GM21515 (cell line): ENCODE measurements at regions not wholly inside any gene's neighbourhood (a gene's known extent, or its start where the extent isn't known, plus 50 kb on each side); places are given as distances from the start of the nearest gene placed in this dataset.

Source experiments
- ATAC-seq: cut with Tn5 transposase; IDR thresholded peaks from one replicate; pipeline ENCODE4 v1.9.1; 2021; ENCODE audit not compliant: unreplicated experiment

DNA sequence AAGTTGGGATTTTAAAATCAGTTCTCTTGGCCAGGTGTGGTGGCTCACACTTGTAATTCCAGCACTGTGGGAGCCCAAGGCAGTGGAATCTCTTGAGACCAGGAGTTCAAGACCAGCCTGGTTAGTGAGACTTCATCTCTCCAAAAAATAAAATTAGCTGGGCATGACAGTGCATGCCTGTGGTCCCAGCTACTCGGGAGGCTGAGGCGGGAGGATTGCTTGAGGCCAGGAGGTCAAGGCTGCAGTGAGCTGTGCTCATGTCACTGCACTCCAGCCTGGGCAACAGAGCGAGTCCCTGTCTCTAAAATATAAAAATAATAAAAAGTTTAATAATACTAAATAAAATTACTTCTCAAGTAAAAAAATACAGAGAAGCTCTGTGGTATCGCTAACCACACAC, 77.5 kb downstream of the FOXA2 start:
- ATAC-seq = no peak

DNA sequence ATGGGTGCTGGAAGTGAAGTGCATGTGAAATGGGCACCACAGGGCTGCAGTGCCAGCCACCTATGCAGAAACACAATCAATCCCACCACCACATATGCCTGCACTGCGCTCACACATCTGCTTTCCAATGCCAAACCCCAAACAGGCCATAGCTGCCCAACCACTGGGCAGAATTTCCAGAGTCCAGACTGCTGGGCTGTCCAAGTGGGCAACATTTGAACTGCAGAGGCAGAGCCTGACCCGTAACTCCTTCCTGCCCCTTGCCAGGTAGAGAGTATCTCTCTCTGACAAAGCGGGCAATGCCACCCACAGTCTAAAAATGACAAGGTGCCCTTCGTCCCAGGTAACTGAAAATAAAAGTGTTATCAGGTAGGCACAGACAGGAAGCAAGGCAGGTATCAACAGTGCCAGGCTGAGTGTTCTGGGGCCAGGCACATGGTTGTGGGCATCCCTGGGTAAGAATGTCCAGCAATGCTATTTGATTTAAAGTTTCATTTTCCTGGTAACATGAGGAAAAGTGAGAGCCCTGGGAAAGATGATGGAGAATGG, 79.5 kb downstream of the FOXA2 start:
- no peak for ATAC-seq

DNA sequence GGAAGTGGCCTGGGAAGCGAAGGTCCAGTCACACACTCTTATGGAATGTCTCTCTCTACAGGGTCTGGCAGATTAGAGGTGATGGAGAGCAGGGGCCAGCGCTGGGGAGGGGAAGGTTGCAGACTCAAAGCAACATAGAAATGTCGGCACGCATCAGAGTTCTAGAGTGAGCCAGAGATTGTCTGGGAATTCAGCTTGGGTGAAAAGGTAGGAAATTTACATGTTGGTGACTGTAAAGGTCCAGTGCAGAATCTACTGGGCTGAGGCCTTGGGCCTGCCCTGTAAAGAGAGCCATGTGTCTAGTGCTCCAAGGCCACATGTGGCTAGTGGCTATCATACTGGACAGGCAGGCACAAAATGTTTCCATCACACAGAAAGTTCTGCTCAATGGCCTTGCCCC, 80.8 kb downstream of the FOXA2 start:
- ATAC-seq = no peak

DNA sequence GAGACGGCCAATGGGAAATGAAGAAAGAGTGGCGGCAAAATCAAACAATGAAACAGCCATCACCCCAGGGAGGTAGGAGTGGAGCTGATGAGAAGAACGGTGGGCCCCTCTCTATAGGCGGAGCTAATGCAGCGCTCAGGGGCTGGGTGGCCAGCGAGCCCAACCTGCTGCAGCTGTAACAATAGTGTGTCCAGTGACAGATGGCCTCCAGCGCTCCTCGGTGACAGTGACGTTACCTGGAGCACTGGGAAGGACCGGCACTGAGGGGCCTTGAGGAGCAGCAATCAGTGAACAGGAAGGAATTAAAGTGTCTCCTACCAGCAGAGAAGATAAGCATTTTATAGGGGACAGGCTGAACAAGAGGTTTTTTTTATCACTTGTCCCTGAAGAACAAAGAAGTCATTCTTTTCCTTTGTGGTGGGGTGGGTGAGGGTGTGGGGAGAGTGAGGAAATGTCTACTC, 81.6 kb downstream of the FOXA2 start:
- ATAC-seq = no peak

- ATAC-seq = no peak
These were observed 82.6 kb downstream of the FOXA2 start for GRCh38 chr20:22501566-22502344.

DNA sequence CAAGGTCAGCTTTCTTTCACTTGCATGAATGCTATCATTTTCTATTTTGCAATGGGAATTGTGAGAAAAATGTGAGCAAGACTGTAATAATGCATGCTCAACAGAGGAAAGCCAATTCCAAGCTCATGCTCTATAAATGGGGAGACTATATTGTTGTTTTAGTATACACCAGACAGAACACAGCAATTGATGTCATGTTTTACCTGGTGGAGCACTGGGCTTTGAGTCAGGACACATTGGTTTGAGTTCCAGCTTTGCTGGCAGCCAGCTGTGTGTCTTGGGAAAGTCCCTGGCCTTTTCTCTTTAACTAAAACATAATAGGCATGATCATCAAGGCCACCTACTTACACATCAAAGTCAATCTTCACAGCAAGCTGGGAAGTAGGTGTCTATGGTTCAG, 83.3 kb downstream of the FOXA2 start:
- no peak for ATAC-seq

DNA sequence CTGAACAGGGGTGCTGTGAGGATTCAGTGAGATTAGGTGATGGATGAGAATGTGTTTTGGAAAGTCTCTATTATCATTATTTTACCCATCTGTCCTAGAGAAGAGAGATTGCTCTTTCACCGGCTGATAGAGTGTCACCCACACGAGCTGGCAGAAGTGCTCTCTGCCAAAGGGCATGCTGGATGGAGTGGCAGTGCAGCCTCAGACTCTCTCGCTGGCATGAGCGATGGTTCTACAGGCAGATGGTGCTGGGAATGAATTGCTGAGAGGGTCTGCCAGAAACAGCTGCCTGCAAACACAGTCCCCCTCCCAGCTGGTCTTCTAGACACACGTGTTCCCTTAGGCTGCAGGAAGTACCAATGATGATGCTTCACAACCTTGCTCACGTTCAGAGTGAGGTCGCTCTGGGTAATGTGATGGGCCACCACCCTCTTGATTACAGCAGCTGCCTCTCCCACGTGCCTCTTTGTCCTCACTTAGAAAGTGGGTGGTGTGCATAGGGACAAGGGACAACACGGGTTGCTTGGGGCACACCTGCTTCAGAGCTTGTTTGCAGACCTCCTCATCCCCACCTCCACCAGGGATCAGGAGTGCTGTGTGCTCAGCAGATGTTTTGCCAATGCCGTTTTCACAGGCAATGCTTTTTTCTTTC, 84.7 kb downstream of the FOXA2 start:
- ATAC-seq = no peak

DNA sequence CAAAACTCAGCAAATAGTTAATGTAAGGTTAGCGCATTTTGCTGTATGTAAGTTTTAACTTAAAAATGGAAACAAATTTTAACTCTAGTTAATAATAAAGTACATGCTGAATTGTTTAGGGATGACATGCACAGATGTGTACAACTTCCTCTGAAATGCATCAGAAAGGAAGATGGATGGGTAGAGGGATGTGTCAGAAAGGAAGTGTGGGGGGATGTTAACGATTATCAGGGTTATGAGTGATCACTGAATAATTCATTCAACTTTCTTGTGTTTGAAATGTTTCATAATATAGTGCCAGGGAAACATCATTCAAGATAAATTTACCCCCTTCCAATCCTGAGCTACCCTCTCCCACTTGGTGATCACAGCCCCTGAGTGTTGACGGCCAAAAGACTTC, 87.6 kb downstream of the FOXA2 start:
- ATAC-seq = no peak

DNA sequence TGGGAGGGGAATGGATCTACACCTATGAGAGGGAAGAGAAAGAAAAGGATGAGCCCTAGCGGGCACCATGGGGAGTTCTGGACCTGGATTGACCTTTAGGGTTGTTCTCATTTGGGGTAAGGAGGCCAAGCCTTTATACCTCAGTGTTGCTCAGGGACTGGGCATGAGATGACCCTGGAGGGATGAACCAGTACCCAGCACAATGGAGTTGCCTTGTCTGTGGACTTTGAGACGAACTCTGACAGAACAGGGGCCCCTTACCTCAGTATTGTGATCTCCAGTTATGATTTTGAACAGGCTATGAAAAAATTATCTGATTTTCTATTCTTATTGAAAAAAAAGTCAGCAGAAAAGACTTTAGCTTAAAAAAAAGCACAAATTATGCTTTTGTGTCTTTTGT, 88.6 kb downstream of the FOXA2 start:
- ATAC-seq = no peak

DNA sequence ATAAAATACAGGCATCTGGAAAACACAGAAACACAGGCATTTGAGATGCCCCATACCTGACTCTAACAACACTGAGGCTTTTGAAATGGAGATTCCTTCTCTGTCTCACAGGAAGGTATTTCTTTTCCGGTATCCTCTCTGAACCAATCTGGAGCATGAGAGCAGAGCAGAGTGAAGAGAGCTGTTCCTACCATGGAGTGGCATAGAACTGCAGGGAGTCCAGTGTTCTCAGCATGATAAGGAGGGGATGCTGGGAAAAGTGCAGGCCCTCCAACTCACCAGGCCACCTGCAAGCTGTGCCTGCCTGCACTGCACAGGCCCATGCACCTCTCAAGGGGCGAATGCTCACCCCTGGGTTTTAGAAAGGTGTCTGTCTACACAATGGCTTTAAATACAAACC, 89.2 kb downstream of the FOXA2 start:
- ATAC-seq = no peak

GRCh38 chr20:22492497-22492896, 91.9 kb downstream of the FOXA2 start:
- ATAC-seq = no peak

GRCh38 chr20:22491194-22491505, 93.2 kb downstream of the FOXA2 start:
- ATAC-seq = no peak

- no peak for ATAC-seq
These were observed 93.8 kb downstream of the FOXA2 start for GRCh38 chr20:22490287-22491193.

- no peak for ATAC-seq
These were observed 94.6 kb downstream of the FOXA2 start for GRCh38 chr20:22489626-22490286.

DNA sequence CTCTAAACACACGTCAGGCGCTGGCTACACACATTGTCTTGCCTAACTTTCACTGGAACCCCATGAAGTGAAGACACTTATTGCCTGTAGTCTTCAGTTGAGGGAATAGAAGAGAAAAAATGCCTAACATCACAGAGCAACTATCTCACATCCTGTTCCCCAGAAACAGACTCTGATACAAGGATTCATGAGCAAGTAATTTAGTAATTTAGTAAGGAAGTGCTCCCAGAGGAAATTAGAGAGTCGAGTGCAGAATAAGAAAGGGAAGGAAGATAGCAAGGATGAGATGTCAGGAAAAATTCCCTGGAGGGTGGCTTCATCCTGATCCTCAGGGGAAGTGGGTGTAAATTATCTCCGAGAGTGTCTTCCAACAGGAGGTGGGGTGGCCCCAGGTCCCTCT, 104.0 kb downstream of the FOXA2 start:
- ATAC-seq = no peak

GRCh38 chr20:22475662-22476061, 108.7 kb downstream of the FOXA2 start:
- no peak for ATAC-seq

DNA sequence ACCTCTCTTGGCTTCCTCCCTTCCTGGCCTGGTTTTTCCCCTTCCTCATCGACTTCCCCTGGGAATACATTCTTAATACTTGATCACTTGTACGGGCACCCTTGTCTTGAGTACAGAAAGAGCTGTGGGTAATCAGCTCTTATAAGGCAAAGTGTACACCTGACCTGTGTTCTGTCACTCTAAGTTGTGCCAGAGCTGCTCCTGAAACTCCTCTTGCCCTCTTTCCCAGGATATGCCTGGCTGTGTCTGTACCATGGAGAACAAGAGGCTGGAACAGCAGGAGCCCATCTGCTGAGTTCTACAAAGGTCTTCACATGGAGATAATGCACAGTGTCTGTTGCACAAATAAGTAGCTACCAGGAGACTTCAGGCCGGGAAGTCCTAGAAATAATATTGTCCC, 110.1 kb downstream of the FOXA2 start:
- no peak for ATAC-seq

DNA sequence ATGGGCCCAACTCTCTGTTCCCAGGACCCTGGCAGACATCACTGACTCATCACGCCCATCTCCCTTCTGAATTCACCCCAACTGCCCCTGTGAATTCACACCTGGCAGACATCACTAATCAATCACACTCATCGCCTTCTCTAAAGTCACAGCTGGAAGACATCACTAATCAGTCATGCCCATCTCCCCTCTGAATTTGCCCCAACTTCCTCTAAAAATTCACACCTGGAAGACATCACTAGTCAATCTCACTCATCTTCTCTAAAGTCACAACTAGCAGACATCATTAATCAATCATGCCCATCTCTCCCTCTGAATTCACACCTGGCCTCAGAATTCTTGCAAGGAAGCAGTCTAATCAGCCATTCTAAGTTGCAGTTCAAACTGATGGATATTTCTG, 111.1 kb downstream of the FOXA2 start:
- no peak for ATAC-seq

DNA sequence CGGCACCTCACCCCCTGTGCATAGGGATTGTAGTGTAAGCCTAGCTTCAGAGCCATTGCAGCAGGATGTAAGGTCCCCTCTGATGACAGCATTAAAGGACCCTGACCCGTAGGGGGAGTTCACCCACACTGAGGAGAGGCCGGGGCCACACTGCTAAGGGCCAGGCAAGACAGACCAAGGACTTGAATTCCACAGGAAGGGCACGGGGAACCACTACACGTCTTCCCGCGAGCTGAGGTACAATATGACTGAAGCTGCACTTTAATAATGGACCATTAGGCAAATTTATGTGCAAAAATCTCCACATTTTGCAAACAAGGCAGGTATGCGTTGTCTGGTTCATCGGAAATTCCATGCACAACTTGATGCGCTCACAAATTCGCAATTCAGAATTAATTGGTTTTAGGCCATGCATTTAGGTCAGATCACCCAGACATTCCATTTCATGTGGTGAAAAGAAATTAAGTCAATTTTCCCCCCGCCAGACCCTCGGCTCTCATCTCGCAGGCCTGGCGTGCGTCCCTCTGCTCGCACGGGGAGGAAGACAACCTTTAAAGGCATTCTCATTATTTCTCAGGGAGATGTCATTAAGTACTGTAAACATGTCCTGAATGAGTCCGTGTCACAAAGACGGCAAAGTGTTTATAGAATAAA, 111.8 kb downstream of the FOXA2 start:
- no peak for ATAC-seq

DNA sequence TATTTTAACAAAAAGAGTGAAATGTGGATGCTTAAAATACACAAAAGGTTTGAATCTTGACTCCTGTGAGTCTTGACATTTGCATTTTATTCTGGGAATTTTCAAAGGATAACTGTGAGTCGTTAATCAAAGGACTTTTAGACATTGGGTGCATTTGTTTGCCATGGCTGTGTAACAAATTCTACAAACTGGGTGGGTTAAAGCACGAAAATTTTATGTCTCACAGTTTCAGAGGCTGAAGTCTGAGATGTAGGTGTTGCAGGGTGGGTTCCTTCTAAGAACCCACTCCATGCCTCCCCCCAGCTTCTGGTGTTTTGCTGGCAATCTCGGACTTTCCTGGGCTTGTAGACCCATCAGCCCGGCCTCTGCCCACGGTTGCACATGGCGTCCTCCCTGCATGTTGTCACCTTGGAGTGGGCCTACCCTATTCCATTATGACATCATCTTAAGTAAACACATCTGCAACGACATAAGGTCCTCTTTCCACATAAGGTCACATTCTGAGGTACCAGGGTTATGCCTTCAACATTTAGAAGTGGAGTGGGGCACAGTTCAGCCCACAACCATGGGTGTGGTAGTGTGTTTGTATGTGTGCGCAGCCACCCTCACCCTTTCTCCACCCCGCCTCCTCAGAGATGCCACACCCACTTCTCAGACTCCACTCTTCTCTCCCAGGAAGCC, 113.1 kb downstream of the FOXA2 start:
- no peak for ATAC-seq
